SKM-1 (cell line): ENCODE measurements at regions not wholly inside any gene's neighbourhood (a gene's known extent, or its start where the extent isn't known, plus 50 kb on each side); places are given as distances from the start of the nearest gene placed in this dataset.
"Not testable (repeated sequence)": the region's sequence is repeated elsewhere in the genome, so short reads cannot be mapped to it uniquely, and the experiment has no call there.

ENCODE experiments used
- DNase-seq: peaks from one replicate; lab custom pipeline; 2025; ENCODE audit not compliant: unreplicated experiment; lab: John Stamatoyannopoulos, UW

GRCh38 chr18:71115261-71115660 lies 826.4 kb downstream of the SOCS6 start:
- no peak for DNase-seq

DNA sequence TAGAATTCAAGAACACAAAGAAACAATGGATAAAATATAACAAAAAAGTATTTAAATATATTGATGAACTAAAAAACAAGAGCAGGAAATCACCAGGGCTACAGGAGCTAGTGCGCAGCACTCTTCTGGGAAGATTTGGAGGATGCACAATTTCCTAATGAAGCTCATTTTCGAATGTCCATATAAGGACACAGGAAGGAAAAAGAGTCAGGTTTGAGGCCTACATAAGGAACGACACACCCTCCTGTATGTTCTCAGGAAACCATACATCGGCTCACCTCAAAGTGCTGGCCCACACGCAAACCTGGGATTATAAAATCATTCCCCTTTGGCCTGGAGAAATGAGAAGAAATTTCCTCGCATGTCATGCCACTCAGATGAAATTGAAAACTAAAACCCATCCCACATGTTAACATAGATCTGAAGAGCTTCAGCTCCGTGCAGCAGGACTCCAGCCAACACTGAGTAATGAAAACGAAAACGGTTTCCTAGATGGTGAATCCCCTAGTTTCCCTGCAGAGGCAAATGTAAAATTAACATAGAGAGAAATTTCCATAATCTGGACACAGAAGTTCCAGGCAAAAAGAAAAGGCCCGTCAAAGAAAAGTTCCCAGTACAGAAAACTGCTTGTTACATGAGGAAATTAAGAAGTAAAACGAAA lies 825.8 kb downstream of the SOCS6 start:
- DNase-seq: no peak

DNA sequence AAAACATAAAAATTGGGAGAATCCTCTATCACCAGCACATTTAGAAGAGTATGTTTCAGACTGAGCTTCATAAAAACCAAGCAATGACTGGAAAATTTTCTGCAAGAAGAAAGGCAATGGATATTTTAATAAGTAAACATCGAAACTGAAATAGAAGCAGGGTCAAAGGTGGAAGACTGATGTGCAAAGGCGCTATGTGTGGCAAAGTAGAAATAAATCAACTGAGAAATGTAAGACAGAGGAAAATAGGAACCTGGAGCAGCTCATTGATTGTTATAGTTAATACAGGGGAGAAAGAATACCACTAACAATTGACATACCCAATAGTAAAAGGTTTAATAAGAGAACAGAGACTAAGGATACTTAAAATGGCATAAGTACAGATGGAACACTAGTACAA lies 818.4 kb downstream of the SOCS6 start:
- DNase-seq: no peak

DNA sequence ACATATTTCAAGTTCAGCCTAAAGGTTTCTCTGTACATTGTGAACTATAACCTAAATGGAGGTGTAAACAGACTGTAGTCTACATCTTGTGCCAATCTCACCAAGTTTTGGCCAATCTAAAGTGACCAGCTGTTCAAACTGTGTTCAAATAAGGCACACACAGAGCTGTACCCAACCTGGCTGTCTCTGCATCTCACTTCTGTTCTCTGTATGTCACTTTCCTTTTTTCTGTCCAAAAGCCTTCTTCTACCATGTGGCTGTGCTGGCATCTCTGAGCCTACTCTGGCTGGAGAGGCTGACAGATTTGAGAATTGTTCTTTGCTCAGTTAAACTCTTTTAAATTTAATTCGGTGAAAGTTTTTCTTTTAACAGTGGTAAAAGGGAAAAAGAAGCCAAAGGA lies 817.9 kb downstream of the SOCS6 start:
- DNase-seq: no peak

GRCh38 chr18:71105994-71106546 lies 817.2 kb downstream of the SOCS6 start:
- DNase-seq: no peak

DNA sequence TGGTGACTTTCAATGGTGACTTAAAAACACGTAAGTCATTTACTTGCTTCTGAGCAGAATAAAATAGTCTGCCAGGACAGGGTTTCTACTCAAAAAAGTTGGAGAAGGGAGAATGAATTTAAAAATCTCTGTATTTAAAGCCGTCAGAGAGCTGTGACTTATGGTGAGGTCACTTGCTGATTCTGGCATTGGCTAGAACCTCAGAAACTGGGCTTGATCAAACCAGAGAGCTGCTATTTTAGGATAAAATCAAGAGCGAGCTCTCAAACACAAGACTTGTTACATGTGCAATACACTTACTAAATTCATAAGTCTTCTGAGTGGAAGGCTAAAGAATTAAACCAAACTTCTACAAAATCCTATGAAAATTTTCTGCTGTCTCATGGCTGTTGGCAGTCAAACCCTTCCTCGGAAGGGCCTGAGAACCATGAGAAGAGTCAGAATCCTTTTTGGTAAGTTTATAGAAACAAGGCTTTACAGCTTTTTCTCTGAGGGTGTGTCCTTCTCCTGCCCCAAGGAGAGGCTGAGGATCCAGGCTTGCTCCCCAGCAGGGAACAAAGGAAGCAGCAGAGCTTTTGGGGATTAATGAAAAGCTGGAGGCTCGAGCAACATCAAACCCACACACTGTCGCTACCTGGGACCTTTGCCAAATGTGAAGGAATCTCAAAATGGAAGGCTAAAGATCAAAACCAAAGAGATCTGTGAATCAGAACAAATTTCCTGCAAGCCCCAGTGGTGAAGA lies 816.4 kb downstream of the SOCS6 start:
- DNase-seq: no peak

DNA sequence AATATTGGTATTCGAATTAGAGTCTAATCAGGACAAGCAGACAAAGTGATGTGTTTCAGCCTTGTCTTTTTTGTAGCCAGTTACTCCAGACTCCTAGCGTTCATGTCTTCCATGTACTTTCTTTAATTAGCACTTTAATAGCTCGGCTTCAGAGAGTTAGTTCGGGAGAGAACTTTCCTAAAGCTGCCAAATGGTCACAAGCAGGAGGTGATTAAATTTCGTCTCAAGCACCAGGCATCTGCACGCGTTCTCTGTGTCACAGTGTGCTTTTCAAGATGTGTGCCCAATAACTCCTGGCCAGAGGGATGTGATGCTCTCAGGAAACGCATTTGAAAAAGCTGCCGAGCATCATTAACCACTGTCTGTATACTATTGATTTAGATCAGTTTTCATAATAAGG lies 790.8 kb downstream of the SOCS6 start:
- no peak for DNase-seq

- no peak for DNase-seq
Measured at GRCh38 chr18:71077451-71077850, 788.6 kb downstream of the SOCS6 start.

DNA sequence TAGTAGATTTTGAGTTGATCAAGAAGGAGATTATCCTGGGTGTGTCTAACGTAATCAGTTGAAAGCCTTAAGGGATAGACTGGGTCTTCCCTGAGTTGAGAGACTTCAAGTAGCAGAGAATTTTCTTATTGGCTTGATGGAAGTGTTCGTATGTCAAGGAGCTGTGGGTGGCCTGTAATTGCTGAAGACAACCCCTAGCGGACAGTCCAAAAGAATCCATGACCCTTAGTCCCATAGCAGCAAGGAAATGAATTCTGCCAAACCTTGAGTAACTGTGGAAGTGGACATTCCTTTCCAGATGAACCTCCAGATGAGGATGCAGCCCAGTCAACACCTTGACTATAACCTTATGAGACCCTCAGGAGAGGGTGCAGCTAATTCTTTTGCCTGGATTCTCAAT lies 786.3 kb downstream of the SOCS6 start:
- DNase-seq: no peak

GRCh38 chr18:71068338-71068737 lies 779.5 kb downstream of the SOCS6 start:
- no peak for DNase-seq

DNA sequence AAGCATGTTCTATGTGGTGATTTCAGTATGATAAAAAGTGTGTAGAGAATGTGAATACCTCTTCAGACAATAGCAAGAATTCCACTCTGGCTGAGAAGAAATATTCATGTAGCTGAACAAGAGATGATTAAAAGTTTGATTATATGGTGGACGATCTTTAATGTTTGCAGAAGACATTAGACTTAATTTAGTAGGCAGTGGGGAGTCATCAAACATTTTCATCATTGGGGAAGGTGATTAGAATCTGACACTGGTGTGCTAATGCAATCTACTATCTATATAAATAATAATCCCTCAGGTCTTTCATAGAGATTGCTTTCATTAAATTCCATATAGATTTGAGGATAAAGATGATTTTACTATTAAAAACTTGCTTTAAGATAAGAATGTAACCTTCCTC lies 761.0 kb downstream of the SOCS6 start:
- no peak for DNase-seq

- DNase-seq: no peak
Measured at GRCh38 chr18:71047882-71048281, 759.0 kb downstream of the SOCS6 start.

GRCh38 chr18:71045331-71046065 lies 756.7 kb downstream of the SOCS6 start:
- no peak for DNase-seq

GRCh38 chr18:71040161-71040560 lies 751.3 kb downstream of the SOCS6 start:
- DNase-seq: no peak

DNA sequence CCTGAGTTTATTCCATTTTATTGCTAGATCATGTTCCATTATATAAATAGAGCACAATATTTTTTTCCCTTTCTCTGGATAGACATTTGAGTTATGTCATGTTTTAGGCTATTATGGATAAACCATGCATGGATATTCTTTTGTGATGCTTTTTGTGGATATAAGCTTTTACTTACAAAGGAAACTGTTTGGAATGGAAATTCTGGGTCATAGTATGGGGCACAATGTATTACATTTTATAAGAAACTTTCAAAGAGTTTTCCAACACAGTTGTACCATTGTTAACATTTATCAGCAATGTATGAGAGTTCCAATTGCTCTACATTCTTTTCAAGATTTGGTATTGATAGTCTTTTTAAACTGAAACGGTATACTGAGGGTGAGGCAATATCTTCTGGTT lies 749.4 kb downstream of the SOCS6 start:
- no peak for DNase-seq

- DNase-seq: no peak
Measured at GRCh38 chr18:71036783-71037182, 747.9 kb downstream of the SOCS6 start.

DNA sequence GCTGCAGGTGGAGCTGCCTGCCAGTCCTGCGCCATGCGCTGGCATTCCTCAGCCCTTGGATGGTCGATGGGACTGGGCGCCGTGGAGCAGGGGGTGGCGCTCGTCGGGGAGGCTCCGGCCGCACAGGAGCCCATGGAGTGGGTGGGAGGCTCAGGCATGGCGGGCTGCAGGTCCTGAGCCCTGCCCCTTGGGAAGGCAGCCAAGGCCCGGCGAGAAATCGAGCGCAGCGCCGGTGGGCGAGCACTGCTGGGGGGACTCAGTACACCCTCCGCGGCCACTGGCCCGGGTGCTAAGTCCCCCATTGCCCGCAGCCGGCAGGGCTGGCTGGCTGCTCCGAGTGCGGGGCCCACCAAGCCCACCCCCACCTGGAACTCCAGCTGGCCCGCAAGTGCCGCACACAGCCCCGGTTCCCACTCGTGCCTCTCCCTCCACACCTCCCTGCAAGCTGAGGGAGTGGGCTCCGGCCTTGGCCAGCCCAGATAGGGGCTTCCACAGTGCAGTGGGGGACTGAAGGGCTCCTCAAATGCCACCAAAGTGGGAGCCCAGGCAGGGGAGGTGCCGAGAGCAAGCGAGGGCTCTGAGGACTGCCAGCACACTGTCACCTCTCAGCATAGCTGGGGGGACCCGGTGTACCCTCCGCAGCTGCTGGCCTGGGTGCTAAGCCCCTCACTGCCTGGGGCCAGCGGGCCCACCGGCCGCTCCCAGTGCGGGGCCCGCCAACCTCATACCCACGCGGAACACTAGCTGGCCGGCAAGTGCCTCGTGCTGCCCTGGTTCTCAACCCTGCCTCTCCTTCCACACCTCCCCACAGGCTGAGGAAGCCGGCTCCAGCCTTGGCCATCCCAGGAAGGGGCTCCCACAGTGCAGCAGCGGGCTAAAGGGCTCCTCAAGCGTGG lies 742.7 kb downstream of the SOCS6 start:
- not testable (repeated sequence) for DNase-seq

GRCh38 chr18:71030085-71030484 lies 741.2 kb downstream of the SOCS6 start:
- not testable (repeated sequence) for DNase-seq

DNA sequence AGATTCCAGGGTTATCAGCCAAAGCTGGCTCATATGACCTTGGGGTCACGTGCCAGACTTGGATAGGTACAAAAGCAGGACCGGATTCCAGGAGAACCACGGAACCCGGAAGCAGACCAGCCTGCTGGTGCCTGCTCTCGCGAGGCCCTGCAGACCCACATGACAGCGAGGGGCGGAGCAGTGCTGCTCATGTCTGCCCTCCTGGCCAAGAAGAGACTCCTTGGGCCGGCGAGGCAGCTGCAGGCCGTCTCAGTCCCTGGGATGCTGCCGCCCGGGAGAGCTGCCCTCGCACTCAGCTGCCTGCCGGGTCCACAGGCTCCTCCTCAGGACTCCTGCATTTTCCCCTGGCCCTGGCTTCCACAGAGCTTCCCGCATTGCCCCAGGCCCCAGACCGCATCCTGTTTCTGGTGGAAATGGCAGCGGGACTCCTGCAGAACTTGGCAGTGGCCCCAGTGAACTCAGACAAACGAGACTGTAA lies 739.5 kb downstream of the SOCS6 start:
- no peak for DNase-seq

DNA sequence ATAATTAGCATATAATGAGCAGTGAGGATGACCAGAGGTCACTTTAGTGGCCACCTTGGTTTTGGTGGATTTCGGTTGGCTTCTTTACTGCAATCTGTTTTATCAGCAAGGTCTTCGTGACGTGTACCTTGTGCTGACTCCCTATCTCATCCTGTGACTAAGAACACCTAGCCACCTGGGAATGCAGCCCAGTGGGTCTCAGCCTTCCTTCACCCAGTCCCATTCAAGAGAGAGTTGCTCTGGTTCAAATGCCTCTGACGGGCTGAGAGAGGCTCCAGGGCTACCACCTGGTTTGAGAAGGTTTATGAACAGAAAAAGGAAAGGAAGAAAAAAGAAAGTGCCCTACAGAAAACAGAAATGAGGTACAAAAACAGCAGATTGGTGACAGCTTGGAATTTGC lies 738.7 kb downstream of the SOCS6 start:
- DNase-seq: no peak
